WTC11 (cell line): ENCODE measurements at regions not wholly inside any gene's neighbourhood (a gene's known extent, or its start where the extent isn't known, plus 50 kb on each side); places are given as distances from the start of the nearest gene placed in this dataset.

Experiments
- ATAC-seq: fragments of 200-7000 bp; cut with Tn5 transposase; 2 replicates; pipeline ENCODE4 v1.10.0; 2021; ENCODE audit warnings: mild to moderate bottlenecking, moderate library complexity
- CTCF ChIA-PET: fragments of 300-600 bp; sonication (Branson Sonifier 250); formaldehyde crosslinking; loops from one replicate; lab custom pipeline; 2021; ENCODE audit warnings: antibody characterized with exemption; lab: Charles Lee
- POLR2A ChIA-PET: fragments of 350-600 bp; sonication (Branson Sonifier 250); formaldehyde crosslinking; loops from one replicate; lab custom pipeline; 2021; ENCODE audit warnings: antibody characterized with exemption; lab: Charles Lee
- DNase-seq: peaks from one replicate; pipeline ENCODE4 v3.0.0; 2021; ENCODE audit warnings: low spot score
- H3K27ac Mint-ChIP-seq: 2 replicates; pipeline ENCODE4 v1.8.0; 2021; ENCODE audit warnings: mixed read lengths
- H3K27me3 Mint-ChIP-seq: 2 replicates; pipeline ENCODE4 v1.8.0; 2021; ENCODE audit warnings: low read depth, mild to moderate bottlenecking, moderate library complexity, mixed read lengths
- H3K36me3 Mint-ChIP-seq: 2 replicates; pipeline ENCODE4 v1.8.0; 2021; ENCODE audit warnings: mixed read lengths
- H3K4me1 Mint-ChIP-seq: 2 replicates; pipeline ENCODE4 v1.8.0; 2022; ENCODE audit warnings: mixed read lengths
- H3K4me3 Mint-ChIP-seq: 2 replicates; pipeline ENCODE4 v1.8.0; 2021; ENCODE audit warnings: mild to moderate bottlenecking, moderate library complexity, mixed read lengths
- H3K9me3 Mint-ChIP-seq: 2 replicates; pipeline ENCODE4 v1.8.0; 2021; ENCODE audit warnings: mixed read lengths
- ELF4 ChIP-seq: sonication (generic); formaldehyde crosslinking; IDR thresholded peaks from 2 replicates; pipeline ENCODE4 v1.8.1; 2022; ENCODE audit warnings: low read depth, mild to moderate bottlenecking, moderate library complexity, missing genetic modification reagents
- ETV6 ChIP-seq: sonication (generic); formaldehyde crosslinking; IDR thresholded peaks from 2 replicates; pipeline ENCODE4 v1.8.1; 2022; ENCODE audit warnings: mild to moderate bottlenecking, missing genetic modification reagents
- MXD4 ChIP-seq: fragments of 250-450 bp; sonication (Bioruptor Pico); IDR thresholded peaks from 2 replicates; pipeline ENCODE4 v1.8.0; 2021; ENCODE audit warnings: mild to moderate bottlenecking, moderate library complexity, borderline replicate concordance
- RORB ChIP-seq: fragments of 250-450 bp; sonication (Bioruptor Pico); IDR thresholded peaks from 2 replicates; pipeline ENCODE4 v1.9.0; 2021; ENCODE audit warnings: mild to moderate bottlenecking
- SMAD4 ChIP-seq: sonication (generic); formaldehyde crosslinking; IDR thresholded peaks from 2 replicates; pipeline ENCODE4 v1.8.0; 2022; ENCODE audit warnings: mild to moderate bottlenecking, missing genetic modification reagents
- SOX15 ChIP-seq: fragments of 250-450 bp; sonication (Bioruptor Pico); IDR thresholded peaks from 2 replicates; pipeline ENCODE4 v1.9.0; 2021; ENCODE audit warnings: mild to moderate bottlenecking
- ZNF416 ChIP-seq: fragments of 250-450 bp; sonication (Bioruptor Pico); IDR thresholded peaks from 2 replicates; pipeline ENCODE4 v1.9.0; 2021; ENCODE audit warnings: mild to moderate bottlenecking, inconsistent platforms
- ZNF423 ChIP-seq: fragments of 250-450 bp; sonication (Bioruptor Pico); IDR thresholded peaks from 2 replicates; pipeline ENCODE4 v2.1.2; 2022; ENCODE audit warnings: mild to moderate bottlenecking, moderate library complexity
- TF ChIP-seq, protein P1 (sequence below): sonication (generic); formaldehyde crosslinking; conservative IDR thresholded peaks from 2 replicates; pipeline ENCODE4 v1.8.1; 2023; ENCODE audit warnings: mild to moderate bottlenecking, low read depth, missing genetic modification reagents, moderate library complexity
- TF ChIP-seq, protein P2 (sequence below): sonication (generic); formaldehyde crosslinking; IDR thresholded peaks from 2 replicates; pipeline ENCODE4 v1.8.1; 2022; ENCODE audit warnings: low read depth, missing genetic modification reagents, borderline replicate concordance
- TF ChIP-seq, protein P3 (sequence below): sonication (generic); formaldehyde crosslinking; IDR thresholded peaks from 2 replicates; pipeline ENCODE4 v1.8.0; 2022; ENCODE audit warnings: missing genetic modification reagents
- TF ChIP-seq, protein P4 (sequence below): sonication (generic); formaldehyde crosslinking; IDR thresholded peaks from 2 replicates; pipeline ENCODE4 v1.8.0; 2022; ENCODE audit warnings: mild to moderate bottlenecking, missing genetic modification reagents
- TF ChIP-seq, protein P5 (sequence below): fragments of 200-600 bp; IDR thresholded peaks from 2 replicates; pipeline ENCODE4 v1.8.0; 2022; ENCODE audit warnings: antibody characterized with exemption
- TF ChIP-seq, protein P6 (sequence below): sonication (generic); formaldehyde crosslinking; IDR thresholded peaks from 2 replicates; pipeline ENCODE4 v1.8.1; 2022; ENCODE audit warnings: mild to moderate bottlenecking, moderate library complexity, missing genetic modification reagents
- TF ChIP-seq, protein P7 (sequence below): sonication (generic); formaldehyde crosslinking; IDR thresholded peaks from 2 replicates; pipeline ENCODE4 v1.8.0; 2022; ENCODE audit warnings: mild to moderate bottlenecking, missing genetic modification reagents

DNA sequence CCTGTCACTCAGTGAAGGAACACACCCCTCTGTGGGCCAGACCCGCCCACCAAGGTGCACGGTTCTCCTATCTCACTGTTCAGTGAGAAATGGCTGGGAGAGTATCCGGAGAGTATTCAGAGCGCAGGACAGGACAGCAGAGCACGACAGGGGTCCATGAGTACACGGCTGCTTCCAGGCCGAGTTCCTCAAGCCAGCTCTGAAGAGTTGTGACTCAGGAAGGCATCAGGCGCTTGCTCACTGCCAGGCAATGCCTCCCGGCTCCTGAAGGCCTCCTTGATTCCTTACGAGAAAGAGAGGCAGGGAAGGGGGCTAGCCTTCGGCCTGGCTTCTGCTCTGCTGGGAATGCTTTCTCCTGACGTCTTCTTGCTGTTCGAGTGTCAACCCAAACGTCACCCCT lies 132.1 kb upstream of the PPP1R26 start:
- ChIA-PET CTCF (no interaction called here), POLR2A (no interaction called here)
- peaks cover 7% of the 10 kb centered on the region; the same call in 1 of the 2 replicates for H3K9me3 Mint-ChIP-seq
- H3K4me1 Mint-ChIP-seq = peaks cover 9% of the 10 kb centered on the region; the same call in 1 of the 2 replicates
- H3K4me3 Mint-ChIP-seq = no peak overlapping the region
- ATAC-seq (no peak), DNase-seq (no peak)
- TF ChIP-seq, protein P1, sequence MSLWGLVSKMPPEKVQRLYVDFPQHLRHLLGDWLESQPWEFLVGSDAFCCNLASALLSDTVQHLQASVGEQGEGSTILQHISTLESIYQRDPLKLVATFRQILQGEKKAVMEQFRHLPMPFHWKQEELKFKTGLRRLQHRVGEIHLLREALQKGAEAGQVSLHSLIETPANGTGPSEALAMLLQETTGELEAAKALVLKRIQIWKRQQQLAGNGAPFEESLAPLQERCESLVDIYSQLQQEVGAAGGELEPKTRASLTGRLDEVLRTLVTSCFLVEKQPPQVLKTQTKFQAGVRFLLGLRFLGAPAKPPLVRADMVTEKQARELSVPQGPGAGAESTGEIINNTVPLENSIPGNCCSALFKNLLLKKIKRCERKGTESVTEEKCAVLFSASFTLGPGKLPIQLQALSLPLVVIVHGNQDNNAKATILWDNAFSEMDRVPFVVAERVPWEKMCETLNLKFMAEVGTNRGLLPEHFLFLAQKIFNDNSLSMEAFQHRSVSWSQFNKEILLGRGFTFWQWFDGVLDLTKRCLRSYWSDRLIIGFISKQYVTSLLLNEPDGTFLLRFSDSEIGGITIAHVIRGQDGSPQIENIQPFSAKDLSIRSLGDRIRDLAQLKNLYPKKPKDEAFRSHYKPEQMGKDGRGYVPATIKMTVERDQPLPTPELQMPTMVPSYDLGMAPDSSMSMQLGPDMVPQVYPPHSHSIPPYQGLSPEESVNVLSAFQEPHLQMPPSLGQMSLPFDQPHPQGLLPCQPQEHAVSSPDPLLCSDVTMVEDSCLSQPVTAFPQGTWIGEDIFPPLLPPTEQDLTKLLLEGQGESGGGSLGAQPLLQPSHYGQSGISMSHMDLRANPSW (CRISPR knock-in tag) = no peak
- TF ChIP-seq, protein P2, sequence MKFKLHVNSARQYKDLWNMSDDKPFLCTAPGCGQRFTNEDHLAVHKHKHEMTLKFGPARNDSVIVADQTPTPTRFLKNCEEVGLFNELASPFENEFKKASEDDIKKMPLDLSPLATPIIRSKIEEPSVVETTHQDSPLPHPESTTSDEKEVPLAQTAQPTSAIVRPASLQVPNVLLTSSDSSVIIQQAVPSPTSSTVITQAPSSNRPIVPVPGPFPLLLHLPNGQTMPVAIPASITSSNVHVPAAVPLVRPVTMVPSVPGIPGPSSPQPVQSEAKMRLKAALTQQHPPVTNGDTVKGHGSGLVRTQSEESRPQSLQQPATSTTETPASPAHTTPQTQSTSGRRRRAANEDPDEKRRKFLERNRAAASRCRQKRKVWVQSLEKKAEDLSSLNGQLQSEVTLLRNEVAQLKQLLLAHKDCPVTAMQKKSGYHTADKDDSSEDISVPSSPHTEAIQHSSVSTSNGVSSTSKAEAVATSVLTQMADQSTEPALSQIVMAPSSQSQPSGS (CRISPR knock-in tag) = no peak
- TF ChIP-seq, protein P3, sequence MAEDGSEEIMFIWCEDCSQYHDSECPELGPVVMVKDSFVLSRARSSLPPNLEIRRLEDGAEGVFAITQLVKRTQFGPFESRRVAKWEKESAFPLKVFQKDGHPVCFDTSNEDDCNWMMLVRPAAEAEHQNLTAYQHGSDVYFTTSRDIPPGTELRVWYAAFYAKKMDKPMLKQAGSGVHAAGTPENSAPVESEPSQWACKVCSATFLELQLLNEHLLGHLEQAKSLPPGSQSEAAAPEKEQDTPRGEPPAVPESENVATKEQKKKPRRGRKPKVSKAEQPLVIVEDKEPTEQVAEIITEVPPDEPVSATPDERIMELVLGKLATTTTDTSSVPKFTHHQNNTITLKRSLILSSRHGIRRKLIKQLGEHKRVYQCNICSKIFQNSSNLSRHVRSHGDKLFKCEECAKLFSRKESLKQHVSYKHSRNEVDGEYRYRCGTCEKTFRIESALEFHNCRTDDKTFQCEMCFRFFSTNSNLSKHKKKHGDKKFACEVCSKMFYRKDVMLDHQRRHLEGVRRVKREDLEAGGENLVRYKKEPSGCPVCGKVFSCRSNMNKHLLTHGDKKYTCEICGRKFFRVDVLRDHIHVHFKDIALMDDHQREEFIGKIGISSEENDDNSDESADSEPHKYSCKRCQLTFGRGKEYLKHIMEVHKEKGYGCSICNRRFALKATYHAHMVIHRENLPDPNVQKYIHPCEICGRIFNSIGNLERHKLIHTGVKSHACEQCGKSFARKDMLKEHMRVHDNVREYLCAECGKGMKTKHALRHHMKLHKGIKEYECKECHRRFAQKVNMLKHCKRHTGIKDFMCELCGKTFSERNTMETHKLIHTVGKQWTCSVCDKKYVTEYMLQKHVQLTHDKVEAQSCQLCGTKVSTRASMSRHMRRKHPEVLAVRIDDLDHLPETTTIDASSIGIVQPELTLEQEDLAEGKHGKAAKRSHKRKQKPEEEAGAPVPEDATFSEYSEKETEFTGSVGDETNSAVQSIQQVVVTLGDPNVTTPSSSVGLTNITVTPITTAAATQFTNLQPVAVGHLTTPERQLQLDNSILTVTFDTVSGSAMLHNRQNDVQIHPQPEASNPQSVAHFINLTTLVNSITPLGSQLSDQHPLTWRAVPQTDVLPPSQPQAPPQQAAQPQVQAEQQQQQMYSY = no peak
- no peak for TF ChIP-seq MXD4 (CRISPR knock-in tag)
- no peaks in the 10 kb centered on the region for H3K27me3 Mint-ChIP-seq
- H3K36me3 Mint-ChIP-seq = no peaks in the 10 kb centered on the region
- no peak overlapping the region for H3K27ac Mint-ChIP-seq

DNA sequence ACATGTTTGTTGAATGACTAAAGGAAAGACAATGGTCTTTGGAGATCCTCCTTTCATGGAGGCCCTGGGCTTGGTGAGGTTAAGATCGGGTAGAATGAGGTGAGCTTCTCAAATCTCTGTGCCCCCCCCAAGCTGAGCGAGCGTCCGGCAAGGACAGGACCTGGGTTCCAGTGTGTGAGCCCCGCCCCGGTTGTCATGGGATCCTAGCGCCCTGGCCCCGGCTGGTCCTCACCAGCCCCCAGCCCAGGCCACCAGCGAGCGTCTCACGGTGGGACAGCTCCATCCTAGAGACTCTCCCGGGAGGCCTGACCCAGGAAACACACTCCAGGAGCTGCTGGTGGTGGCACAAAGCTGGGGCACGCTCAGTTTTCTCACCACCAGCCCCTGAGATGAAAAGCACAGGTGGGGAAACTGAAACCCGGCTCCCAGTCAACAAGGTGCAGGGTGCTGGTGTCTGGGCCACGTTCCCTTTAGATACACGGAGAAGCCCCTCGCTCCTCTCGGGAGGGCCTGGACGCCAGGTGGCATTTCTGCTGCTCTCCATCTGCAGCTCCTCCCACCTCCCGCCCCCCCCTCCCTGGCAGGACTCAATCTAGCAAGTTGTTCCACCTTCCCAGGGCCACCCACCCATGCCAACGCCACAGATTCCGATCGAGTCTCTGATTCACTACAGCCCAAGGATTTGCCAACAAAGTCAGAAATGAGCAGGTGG lies 131.3 kb upstream of the PPP1R26 start:
- H3K4me1 Mint-ChIP-seq = peaks cover 10% of the 10 kb centered on the region; the same call in 1 of the 2 replicates
- CTCF ChIA-PET = interaction anchor here (1.0 kb wide), 1 partner anchor 63 kb away, joined by 3 read pairs; no protein-coding TSS in a partner anchor
- DNase-seq (no peak), ATAC-seq (no peak)
- peaks cover 8% of the 10 kb centered on the region; the same call in 1 of the 2 replicates for H3K9me3 Mint-ChIP-seq
- no peak overlapping the region for H3K4me3 Mint-ChIP-seq
- no peaks in the 10 kb centered on the region for H3K27me3 Mint-ChIP-seq
- H3K36me3 Mint-ChIP-seq = no peaks in the 10 kb centered on the region
- POLR2A ChIA-PET = no interaction called here
- no peak overlapping the region; the same call in 1 of the 2 replicates for H3K27ac Mint-ChIP-seq
- TF ChIP-seq ETV6 = no peak
- no peak for TF ChIP-seq ZNF423 (CRISPR knock-in tag)
- TF ChIP-seq, protein P4, sequence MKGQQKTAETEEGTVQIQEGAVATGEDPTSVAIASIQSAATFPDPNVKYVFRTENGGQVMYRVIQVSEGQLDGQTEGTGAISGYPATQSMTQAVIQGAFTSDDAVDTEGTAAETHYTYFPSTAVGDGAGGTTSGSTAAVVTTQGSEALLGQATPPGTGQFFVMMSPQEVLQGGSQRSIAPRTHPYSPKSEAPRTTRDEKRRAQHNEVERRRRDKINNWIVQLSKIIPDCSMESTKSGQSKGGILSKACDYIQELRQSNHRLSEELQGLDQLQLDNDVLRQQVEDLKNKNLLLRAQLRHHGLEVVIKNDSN (CRISPR knock-in tag) = no peak
- TF ChIP-seq, protein P5, sequence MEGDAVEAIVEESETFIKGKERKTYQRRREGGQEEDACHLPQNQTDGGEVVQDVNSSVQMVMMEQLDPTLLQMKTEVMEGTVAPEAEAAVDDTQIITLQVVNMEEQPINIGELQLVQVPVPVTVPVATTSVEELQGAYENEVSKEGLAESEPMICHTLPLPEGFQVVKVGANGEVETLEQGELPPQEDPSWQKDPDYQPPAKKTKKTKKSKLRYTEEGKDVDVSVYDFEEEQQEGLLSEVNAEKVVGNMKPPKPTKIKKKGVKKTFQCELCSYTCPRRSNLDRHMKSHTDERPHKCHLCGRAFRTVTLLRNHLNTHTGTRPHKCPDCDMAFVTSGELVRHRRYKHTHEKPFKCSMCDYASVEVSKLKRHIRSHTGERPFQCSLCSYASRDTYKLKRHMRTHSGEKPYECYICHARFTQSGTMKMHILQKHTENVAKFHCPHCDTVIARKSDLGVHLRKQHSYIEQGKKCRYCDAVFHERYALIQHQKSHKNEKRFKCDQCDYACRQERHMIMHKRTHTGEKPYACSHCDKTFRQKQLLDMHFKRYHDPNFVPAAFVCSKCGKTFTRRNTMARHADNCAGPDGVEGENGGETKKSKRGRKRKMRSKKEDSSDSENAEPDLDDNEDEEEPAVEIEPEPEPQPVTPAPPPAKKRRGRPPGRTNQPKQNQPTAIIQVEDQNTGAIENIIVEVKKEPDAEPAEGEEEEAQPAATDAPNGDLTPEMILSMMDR = no peak
- TF ChIP-seq ZNF416 (CRISPR knock-in tag) = no peak
- TF ChIP-seq, protein P6, sequence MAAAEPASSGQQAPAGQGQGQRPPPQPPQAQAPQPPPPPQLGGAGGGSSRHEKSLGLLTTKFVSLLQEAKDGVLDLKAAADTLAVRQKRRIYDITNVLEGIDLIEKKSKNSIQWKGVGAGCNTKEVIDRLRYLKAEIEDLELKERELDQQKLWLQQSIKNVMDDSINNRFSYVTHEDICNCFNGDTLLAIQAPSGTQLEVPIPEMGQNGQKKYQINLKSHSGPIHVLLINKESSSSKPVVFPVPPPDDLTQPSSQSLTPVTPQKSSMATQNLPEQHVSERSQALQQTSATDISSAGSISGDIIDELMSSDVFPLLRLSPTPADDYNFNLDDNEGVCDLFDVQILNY (CRISPR knock-in tag) = no peak
- no peak for TF ChIP-seq SMAD4 (CRISPR knock-in tag)
- no peak for TF ChIP-seq SOX15 (CRISPR knock-in tag)
- TF ChIP-seq, protein P7, sequence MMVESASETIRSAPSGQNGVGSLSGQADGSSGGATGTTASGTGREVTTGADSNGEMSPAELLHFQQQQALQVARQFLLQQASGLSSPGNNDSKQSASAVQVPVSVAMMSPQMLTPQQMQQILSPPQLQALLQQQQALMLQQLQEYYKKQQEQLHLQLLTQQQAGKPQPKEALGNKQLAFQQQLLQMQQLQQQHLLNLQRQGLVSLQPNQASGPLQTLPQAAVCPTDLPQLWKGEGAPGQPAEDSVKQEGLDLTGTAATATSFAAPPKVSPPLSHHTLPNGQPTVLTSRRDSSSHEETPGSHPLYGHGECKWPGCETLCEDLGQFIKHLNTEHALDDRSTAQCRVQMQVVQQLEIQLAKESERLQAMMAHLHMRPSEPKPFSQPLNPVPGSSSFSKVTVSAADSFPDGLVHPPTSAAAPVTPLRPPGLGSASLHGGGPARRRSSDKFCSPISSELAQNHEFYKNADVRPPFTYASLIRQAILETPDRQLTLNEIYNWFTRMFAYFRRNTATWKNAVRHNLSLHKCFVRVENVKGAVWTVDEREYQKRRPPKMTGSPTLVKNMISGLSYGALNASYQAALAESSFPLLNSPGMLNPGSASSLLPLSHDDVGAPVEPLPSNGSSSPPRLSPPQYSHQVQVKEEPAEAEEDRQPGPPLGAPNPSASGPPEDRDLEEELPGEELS = no peak
- no peak for TF ChIP-seq RORB
- no peak for TF ChIP-seq ELF4
